Ascending aorta (tissue), 2 donors: ENCODE measurements at regions not wholly inside any gene's neighbourhood (a gene's known extent, or its start where the extent isn't known, plus 50 kb on each side); places are given as distances from the start of the nearest gene placed in this dataset.

Experiments
- DNase-seq, 2 donors: peaks; one replicate each; pipeline ENCODE4 v3.0.0-alpha.2; 2019; ENCODE audit warnings: low spot score in 2 of 2
- H3K27ac ChIP-seq, 2 donors: fragments of 200-600 bp; sonication (generic); one replicate each; pipeline ENCODE4 v1.5.1; 2016 to 2017; ENCODE audit warnings: mild to moderate bottlenecking in 1 of 2
- H3K27me3 ChIP-seq: fragments of 200-600 bp; sonication (generic); one replicate; pipeline ENCODE4 v1.5.1; 2017
- H3K36me3 ChIP-seq, 2 donors: fragments of 200-600 bp; sonication (generic); one replicate each; pipeline ENCODE4 v1.5.1; 2016
- H3K4me1 ChIP-seq, 2 donors: fragments of 200-600 bp; sonication (generic); one replicate each; pipeline ENCODE4 v1.5.1; 2016 to 2017; ENCODE audit warnings: mild to moderate bottlenecking in 1 of 2
- H3K4me3 ChIP-seq, 2 donors: fragments of 200-600 bp; sonication (generic); one replicate each; pipeline ENCODE4 v1.5.1; 2016 to 2017; ENCODE audit warnings: mild to moderate bottlenecking in 1 of 2
- H3K9me3 ChIP-seq, 2 donors: fragments of 200-600 bp; sonication (generic); one replicate each; pipeline ENCODE4 v1.5.1; 2016
- intact Hi-C: fragments of 100-400 bp; cut with DNase I; formaldehyde crosslinking; loops from one replicate; pipeline ENCODE4 v1.15.1; 2023
- TF ChIP-seq, protein P1 (sequence below), 3 experiments: fragments of 200-600 bp in 2 of 3; fragments of 450-650 bp in 1 of 3; sonication (generic) in 2 of 3; IDR thresholded peaks; one replicate each; pipeline ENCODE4 v1.5.1; 2016 to 2019; ENCODE audit warnings: antibody characterized with exemption in 3 of 3, mild to moderate bottlenecking in 1 of 3, moderate library complexity in 1 of 3

DNA sequence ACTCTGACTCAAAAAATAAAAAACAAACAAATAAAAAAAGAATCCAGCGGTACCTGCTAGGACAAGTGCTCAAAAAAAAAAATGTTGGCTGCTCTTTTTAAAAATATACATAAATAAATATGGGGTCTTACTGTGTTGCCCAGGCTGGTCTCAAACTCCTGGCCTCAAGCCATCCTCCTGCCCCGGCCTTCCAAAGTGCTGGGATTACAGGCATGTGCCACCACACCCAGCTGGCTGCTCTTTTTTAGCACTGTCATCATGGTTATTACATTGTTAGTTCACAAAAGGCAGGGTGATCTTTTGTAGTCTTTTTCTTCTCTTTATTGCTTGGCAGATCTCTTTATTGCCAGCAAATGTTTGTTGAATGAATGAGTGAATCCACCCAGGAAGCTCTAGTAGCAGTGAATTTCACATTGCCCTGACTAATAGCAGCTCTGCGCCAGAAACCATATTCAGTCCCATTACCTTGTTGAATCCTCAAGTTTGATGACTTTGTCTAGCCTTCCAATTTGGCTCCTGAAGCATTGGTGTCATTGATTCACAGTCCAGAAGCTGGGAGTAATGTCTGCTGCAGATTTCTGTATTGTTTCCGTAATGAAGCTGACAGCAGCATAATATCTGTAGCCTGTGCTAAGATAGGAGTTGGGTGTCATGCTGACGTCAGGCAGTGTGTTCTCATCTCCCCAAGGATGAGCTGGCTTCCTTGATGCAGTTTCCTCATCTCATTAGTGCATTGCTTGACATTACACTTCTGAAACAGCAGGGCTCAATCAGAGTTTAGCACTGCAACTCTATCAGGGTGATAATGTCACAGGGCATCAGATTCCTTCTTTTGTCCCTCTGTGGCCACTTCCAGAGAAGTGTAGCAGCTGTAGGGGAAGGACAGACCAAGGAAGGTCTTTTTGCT, 84.9 kb upstream of the TGM3 start:
- Histone ChIP-seq H3K9me3 (no peaks in the 10 kb centered on the region), H3K27me3 (no peaks in the 10 kb centered on the region), H3K27ac (no peak overlapping the region), H3K4me1 (peaks cover 0 to 6% of the 10 kb centered on the region in 2 donors), H3K36me3 (no peaks in the 10 kb centered on the region), H3K4me3 (no peak overlapping the region)
- intact Hi-C loops, result no loop called here
- TF ChIP-seq, protein P1, sequence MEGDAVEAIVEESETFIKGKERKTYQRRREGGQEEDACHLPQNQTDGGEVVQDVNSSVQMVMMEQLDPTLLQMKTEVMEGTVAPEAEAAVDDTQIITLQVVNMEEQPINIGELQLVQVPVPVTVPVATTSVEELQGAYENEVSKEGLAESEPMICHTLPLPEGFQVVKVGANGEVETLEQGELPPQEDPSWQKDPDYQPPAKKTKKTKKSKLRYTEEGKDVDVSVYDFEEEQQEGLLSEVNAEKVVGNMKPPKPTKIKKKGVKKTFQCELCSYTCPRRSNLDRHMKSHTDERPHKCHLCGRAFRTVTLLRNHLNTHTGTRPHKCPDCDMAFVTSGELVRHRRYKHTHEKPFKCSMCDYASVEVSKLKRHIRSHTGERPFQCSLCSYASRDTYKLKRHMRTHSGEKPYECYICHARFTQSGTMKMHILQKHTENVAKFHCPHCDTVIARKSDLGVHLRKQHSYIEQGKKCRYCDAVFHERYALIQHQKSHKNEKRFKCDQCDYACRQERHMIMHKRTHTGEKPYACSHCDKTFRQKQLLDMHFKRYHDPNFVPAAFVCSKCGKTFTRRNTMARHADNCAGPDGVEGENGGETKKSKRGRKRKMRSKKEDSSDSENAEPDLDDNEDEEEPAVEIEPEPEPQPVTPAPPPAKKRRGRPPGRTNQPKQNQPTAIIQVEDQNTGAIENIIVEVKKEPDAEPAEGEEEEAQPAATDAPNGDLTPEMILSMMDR (IDR thresholded peaks at IDR 0.05), result no peak
- DNase-seq, result peak; percentile 27 to 75

- intact Hi-C loops, result no loop called here
- no peaks in the 10 kb centered on the region for H3K27me3 ChIP-seq
These were observed 83.3 kb upstream of the TGM3 start for GRCh38 chr20:2212456-2213015.

GRCh38 chr20:2213401-2213800, 82.4 kb upstream of the TGM3 start:
- no peaks in the 10 kb centered on the region for H3K36me3 ChIP-seq
- H3K9me3 ChIP-seq, result no peaks in the 10 kb centered on the region
- no peak for DNase-seq
- intact Hi-C loops, result no loop called here
- no peak overlapping the region for H3K27ac ChIP-seq
- H3K4me1 ChIP-seq, result no peaks in the 10 kb centered on the region
- H3K4me3 ChIP-seq, result no peak overlapping the region
- TF ChIP-seq, protein P1 (IDR thresholded peaks at IDR 0.05), result no peak
- H3K27me3 ChIP-seq, result no peaks in the 10 kb centered on the region

More at GRCh38 chr20:2212456-2213015, 83.3 kb upstream of the TGM3 start:
- no peak for DNase-seq
- H3K9me3 ChIP-seq, result no peaks in the 10 kb centered on the region
- H3K4me3 ChIP-seq, result no peak overlapping the region
- peaks cover 0 to 3% of the 10 kb centered on the region in 2 donors for H3K4me1 ChIP-seq
- no peak overlapping the region for H3K27ac ChIP-seq
- no peaks in the 10 kb centered on the region for H3K36me3 ChIP-seq
- TF ChIP-seq, protein P1 (IDR thresholded peaks at IDR 0.05), result no peak

GRCh38 chr20:2217857-2218539, 77.8 kb upstream of the TGM3 start:
- no peaks in the 10 kb centered on the region for H3K4me1 ChIP-seq
- TF ChIP-seq, protein P1 (IDR thresholded peaks at IDR 0.05), result no peak
- no peaks in the 10 kb centered on the region for H3K36me3 ChIP-seq
- no peak overlapping the region for H3K4me3 ChIP-seq
- H3K9me3 ChIP-seq, result no peaks in the 10 kb centered on the region
- DNase-seq, result no peak
- no peak overlapping the region for H3K27ac ChIP-seq
- intact Hi-C loops, result no loop called here
- H3K27me3 ChIP-seq, result no peaks in the 10 kb centered on the region

GRCh38 chr20:2219481-2220006, 76.3 kb upstream of the TGM3 start:
- TF ChIP-seq, protein P1 (IDR thresholded peaks at IDR 0.05), result no peak
- no peak for DNase-seq

More at GRCh38 chr20:2219481-2220006, 76.3 kb upstream of the TGM3 start:
- Histone ChIP-seq H3K27ac (no peak overlapping the region), H3K4me3 (no peak overlapping the region), H3K4me1 (no peaks in the 10 kb centered on the region), H3K9me3 (no peaks in the 10 kb centered on the region), H3K36me3 (no peaks in the 10 kb centered on the region), H3K27me3 (no peaks in the 10 kb centered on the region)
- intact Hi-C loops, result no loop called here
